ENCODE measurements at regions not wholly inside any gene's neighbourhood (a gene's known extent, or its start where the extent isn't known, plus 50 kb on each side); places are given as distances from the start of the nearest gene placed in this dataset.
"Not testable (repeated sequence)": the region's sequence is repeated elsewhere in the genome, so short reads cannot be mapped to it uniquely, and the experiment has no call there.

DNA sequence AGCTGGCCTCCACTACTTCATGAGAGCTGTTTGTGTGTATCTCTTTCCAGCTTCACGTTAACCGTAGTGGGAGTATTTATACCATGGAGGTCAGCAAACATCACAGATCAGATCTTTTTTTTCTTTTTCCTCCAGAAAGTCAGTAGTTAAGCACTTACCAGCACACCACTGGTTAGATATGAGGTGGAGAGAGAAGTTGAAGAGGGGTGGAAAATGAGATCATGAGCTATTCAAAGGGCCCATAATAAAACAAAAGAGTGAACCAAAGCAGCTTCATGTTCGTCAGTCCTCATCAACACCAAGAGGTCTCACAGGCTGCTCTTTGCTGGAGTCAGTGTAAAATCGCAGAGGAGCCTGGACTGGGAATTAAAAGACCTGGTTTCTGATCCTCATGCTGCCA lies 125.1 kb upstream of the SGK1 start:
- no peak for DNase-seq

DNA sequence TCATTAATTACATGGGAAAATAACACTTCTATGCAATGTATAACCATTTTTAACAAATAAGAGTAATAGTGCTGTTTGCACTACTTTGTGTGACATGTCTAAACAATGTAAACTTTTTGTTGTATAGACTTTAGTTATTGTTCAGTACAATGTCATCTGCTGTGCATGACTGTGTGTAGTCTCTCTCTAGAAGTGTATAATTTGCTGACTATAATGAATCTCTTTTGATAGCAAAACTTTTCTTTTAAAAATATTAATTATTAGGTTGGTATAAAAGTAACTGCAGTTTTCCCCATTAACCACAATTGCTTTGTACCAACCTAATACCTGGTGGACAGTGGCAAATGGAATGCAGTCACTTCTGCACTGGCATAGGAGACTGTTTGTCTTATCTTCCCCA lies 124.2 kb upstream of the SGK1 start:
- no peak for DNase-seq

DNA sequence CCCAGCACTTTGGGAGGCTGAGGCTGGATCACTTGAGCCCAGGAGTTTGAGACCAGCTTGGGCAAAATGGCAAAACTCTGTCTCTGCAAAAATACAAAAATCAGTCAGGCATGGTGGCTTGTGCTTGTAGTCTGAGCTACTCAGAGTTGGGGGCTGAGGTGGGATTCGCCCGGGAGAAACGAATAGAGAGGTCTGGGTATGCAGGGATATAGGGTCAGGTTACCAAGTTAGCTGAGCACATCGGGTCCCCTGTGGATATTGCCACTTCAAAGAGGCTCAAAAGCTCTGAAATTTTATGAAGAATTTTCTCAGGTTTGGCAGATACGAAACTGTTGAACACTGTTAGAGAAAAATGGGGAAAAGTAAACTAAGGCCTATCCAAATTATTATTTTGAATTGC lies 120.9 kb upstream of the SGK1 start:
- DNase-seq, result no peak

DNA sequence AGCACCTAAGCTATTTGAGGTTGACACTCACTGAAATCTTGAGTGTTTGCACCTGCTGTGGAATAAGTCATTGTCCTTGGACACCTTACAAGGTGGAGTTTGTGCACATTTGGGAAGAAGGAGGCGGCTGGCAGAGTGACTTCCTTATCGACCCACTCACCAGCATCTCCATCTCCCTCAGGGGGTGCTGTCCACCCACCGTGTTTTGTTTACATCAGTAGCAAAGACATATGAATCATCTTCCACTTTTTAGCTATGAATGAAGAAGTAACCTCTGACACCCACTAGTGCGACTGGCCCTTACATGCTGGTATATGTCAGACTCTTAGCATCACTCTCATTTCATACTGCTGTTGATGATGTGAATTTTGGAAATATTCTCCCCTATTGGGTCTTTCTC lies 119.5 kb upstream of the SGK1 start:
- DNase-seq, result no peak

DNA sequence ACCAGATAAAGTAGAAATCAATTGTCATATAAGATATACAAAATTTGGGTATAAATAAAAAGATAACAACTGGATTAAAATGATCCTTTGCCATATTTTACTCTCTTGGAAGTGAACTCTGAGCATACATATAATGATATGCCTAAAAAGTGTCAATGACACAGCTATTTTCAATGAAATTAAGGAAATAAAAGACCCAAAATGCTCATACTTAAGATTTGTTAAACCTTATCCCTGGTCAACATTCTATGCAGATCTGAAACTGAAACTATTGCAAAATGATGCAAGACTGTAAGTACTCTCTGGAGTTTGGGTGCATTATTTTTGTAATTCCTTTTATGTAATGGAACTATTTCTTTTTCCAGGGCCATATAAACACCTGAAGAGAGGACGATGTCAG lies 119.0 kb upstream of the SGK1 start:
- DNase-seq, result no peak

DNA sequence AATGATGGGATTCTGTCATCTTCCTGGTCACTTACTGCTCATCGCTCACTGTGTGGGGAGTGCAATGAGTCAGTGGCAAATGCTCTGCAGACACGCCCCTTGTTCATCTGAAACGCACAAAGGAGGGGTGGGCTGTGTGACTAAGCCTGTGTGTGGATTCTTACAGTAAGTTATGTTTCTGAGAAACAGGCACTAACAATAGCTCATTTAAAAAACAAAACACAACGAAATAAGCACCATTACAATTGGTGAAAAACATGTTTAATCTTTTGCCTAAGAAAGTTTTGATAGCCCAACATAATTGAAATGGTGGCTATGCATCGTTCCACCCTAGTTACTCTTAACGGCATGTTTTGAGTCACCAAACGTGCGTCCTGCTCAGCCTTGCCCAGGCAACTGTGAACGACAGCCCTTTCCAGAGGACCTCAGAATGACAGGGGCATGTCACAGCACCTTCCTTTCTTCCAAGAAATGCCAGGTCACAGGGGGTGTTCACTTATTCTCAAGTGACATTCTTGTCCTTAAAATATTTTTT lies 118.4 kb upstream of the SGK1 start:
- no peak for DNase-seq

DNA sequence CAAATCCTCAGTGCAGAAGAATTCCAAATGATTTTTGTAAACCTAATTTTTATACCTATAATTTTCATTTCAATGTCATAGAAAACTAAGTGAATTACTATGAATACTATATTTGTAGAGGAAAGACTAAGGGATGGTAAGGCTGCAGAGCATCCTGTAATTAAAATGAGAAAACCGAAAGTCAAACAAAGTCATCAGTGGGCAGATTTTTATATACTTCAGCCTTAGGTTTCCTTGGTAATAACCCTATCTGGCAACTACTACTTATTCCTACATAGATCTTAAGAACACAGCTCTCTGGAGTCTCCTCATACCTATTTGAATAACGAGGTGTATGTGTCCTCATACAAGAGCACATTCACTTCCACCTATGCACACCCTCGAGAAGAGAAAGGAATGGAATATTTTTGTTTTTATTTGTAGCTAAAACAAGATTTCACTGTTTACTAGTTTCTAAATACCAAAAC lies 117.9 kb upstream of the SGK1 start:
- DNase-seq, result no peak

DNA sequence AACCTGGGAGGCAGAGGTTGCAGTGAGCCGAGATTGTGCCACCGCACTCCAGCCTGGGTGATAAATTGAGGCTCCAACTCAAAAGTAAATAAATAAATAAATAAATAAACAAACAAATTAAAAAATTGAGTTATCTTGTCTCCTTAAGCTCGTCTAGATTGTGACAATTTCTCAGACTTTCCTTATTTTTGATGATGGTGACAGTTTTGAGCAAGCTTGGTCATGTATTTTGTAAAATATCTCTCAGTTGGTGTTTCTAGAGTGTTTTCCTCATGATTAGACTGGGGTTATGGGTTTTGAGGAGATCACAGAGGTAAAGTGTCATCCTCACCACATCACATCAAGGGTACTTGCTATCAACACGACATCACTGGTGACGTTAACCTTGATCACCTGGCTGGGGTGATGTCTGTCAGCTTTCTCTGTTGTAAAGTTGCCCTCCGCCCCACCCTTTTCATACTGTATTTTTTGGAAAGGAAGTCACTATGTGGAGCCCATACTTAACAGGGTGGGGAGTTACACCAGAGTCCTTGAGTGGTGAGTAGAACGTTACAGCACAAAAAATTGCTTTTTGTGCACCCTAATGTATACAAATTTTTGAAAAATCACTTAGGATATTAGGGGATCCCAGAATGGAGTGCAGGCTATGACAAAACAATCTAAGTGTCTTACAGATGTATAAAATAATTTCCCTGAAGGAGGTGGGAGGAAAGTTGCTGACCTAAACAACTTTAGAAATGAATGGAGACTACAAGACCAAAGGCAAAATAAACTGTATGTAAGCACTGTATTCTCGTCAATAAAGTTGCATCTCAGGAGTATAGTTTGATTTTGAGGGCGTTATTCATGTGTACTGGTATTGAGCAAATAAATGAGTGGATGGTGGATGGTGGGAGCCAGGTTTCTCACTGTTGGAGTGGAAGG lies 116.4 kb upstream of the SGK1 start:
- no peak for DNase-seq

DNA sequence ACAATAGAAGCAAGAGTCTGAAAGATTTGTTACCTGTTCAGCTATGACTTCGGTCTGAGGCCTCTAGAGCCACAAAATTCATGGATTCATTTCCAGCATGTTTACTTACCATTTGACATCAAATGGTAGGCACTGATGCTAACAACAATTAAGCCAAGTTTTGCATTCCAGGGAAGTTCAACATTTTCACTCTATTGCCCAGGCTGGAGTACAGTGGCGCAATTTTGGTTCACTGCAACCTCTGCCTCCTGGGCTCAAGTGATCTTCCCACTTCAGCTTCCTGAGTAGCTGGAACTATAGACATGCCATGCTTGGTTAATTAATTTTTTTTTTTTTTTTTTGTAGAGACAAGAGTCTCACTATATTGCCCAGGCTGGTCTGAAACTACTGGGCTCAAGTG lies 114.1 kb upstream of the SGK1 start:
- DNase-seq, result no peak

DNA sequence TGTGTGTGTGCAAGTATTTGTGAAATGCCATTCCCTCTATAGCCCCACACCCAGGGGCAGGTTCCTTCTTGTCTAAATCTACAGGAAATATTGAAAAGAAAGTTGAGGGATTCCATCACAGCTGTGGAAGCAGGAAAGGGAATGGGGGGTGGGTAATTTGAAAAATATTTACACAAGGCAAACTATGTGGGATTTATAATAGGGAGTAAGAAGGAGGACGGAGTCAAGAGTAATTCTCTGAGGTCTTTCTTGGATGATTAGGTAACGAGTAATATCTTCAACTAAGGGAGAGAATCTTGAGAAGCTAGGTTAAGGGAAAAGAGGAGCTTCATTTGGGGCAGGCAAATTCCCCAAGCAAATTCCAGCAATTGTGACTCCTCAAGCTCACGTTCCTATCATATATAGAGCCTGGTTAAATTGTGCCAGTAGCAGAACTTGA lies 113.5 kb upstream of the SGK1 start:
- no peak for DNase-seq

DNA sequence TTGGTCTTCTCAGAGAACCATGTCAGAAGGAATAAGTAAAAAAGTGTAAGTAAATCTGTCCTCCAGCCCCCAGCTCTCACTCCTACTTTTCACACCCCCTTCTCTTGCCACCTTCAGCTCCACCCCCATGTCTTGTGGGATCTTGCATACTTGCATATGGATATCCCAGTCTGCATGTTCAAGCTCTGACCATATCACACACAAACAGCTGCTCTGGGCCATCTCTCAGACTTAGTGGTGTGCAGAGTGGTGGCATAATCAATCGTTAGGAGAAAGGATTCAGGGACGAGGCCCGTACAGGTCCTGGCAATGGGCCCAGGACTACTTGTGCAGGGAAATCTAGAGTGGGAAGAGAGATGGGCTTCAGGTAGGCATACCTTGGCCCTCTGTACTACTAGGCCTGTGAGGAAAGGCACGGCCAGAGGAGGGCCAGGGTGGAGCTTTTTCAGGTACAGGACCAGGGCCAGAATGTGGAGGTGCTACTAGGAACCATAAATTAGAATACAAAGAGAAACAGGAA lies 112.0 kb upstream of the SGK1 start:
- no peak for DNase-seq

DNA sequence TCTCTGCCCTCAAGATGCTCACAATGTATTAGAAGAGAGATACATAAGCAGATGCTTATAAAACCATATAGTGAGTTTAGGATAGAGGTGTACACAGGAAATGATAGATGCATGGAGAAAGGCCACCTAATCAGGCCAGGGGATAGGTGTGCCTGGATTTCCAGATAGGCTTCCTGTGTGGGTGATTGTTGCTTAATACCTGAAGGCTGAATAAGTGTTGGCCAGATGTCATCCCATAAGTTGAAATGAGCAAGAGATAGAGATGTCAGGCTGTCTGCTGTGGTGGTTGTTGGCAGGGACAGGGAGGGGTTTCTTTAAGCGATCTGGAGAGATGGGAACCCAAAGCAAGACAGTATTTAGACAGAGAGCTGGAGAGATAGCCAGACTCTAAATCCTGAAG lies 109.8 kb upstream of the SGK1 start:
- DNase-seq, result no peak

DNA sequence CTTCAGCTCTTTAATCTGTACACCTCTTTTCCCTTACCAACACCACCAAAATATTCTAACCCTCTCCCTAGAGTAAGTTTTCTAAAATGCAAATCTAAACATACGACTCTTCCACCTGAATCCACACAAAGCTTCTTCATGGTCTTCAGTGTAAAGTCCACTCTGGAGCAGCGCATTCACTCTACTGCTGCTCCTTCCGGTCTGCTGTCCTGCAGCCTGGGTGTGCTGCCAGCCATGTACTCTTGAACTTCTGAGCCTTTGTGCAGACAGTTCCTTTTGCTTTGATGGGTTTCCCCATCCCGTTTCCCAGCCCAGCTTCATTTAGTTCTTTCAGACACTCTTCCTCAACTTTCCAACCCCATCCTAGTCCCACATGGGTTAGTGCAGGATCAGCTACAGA lies 108.7 kb upstream of the SGK1 start:
- no peak for DNase-seq

DNA sequence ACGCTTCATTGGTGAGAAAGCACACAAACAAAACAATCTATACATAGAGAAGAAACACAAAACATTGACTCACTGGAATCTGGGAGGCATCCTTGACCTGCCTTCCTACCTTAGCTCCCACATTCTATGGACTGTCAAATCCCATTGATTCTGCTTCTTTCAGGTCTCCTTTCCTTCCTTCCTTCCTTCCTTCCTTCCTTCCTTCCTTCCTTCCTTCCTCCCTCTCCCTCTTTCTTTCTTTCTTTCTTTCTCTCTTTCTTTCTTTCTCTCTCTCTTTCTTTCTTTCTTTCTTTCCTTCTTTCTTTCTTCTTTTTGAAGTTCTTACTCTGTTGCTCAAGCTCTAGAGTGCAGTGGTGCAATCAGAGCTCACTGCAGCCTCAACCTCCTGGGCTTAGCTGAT lies 108.0 kb upstream of the SGK1 start:
- DNase-seq, result not testable (repeated sequence)

DNA sequence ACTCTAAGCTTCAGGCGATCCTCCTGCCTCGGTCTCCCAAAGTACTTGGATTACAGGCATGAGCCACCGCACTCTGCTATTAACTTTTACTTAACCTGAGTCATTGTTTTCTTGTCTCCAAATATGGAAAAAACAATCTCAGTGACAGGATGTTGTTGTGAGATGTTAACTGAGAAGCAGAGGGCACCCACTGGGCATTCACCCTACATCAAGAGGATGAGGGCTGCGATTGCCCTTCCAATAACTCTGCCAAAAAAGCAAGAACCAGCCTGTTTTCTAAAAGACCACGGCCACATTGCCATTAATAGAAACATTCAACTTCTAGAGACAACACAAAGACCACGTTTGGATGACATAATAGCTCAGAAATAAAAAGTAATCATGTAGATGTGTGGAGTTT lies 107.6 kb upstream of the SGK1 start:
- no peak for DNase-seq

DNA sequence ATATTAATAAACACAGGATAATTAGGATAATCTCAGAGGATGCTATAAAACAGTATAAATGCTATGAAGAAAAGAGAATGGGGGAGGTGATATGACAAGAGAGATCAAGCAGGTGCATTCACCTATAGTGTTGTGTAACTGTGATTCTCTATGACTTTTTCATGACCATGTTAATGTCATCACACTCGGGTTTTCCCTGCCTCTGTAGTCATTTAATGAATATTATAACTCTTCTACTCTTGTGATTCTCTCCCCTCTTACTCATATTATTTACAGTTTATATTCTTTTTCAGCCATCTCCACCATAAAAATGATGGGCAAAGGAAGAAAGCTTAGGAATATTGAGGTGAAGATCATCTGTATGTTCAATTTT lies 106.9 kb upstream of the SGK1 start:
- DNase-seq, result no peak

DNA sequence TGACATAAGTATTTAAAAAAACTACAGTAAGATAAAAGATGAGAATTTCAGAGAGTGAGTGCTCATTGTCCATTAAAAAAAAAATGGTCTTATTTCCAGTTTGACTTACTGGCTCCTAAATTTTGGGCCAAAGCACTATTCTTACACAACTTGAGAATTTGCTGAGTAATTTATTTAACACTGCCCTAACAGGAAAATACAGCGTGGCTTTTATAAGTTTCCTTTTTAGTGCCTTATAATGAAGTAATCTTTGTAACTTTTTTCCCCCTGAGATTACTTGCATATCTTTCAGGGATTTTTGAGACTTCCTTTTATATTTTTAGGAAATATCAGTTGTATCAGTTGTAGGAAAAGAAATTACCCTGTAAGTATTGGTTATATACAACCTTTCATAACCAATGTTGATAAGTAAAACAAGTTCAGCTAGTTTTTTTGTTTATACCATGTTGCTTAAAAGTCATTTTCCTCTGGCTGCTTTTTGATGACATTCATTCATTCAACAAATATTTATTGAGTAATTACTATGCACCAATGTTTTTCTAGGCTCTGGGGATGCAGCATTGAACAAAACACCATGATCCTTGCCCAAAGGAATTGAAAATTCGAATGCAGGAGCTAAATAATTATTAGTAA lies 106.4 kb upstream of the SGK1 start:
- DNase-seq, result no peak

DNA sequence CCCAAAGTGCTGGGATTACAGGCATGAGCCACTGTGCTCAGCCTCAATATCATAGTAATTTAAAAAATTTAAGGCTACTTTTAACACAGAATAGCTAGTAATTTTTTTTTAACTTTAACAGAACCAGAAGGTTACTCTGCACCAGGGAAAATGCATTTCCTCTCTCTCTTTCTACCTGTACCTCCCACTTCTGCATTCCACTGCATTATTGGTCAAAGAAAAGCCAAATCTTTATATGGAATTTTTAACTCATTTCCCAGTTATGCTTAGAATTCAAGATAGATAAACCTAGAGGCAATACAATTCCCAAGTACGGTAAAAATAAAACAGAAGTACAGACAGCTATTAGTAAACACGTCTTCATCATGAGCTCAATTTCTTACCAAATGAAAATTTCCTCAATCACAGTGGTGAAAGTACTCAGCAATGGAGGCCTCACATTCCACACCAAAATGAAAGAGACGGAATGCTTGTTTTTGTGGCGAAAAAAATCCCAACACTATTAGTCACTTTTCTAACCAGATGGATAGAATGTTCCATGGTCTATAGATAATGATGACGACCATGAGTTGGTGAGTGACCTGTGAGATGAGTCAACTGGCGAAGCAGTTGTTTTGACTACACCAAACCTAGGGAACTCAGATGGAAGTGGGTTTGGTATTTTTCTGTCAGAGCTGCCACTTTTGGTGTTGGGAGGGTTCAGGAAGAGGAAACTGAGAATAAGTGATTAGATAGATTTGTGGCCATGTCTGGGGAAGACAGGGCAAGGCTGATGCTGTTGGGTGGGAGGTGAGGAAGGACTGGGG lies 104.7 kb upstream of the SGK1 start:
- no peak for DNase-seq

DNA sequence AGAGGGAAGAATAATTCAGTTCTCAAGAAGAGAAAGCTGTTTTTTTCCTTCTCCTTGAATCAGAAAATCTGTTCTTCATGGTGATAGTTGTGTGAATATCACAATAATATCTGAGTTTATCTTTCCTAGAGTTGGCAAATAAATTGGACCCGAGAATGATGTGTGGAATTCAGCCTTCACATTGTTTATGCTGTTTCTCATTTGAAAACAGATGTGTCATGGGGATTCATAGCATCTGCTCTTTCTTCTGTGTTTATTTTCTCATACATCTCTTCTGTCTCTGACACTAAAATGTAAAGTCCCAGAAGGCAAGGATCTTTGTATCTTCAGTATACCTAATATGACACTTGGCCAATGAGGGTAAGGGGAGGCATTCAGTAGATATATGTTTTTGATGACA lies 103.6 kb upstream of the SGK1 start:
- no peak for DNase-seq

DNA sequence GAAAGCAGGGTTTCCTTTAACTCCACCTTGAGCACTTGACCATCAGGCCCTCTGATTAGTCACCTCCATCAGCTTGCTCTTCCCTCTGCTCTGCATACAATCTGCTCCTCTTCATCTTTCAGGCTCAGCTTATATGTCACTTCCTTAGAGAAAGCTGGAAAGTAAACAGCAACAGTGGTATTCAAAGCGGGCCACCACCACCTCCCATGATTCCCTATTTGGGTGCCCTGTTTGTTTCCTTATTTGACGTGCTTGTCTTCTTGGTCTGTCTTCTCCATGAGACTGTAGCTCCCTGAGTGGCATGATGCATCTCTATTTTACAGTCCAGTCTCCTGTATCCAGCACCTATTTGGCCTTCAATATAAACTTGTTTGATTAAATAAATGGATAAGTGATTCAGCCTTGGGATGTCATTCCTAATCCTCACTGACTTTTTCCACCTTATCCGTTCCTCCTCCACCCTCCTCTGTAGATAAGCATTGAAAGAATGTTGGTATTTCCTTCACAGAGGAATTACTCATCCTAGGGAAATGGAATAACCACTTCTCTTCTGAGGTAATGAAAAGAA lies 102.8 kb upstream of the SGK1 start:
- DNase-seq, result no peak

DNA sequence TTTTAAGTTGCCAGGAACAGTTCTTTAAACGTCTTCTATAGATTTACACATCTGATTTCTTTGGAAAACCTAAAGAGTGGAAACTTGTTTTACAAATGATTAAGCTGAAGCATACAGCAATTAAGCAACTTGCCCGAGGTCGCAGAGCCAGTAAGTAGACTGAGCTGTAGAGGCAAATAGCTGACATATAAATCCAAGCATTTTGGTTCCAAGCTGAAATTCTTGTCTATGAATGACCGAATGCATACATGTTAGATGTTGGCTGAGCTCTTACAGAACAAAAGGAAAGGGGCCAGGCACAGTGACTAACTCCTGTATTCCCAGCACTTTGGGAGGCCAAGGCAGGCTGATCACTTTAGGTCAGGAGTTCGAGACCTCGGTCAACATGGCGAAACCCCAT lies 101.8 kb upstream of the SGK1 start:
- no peak for DNase-seq

DNA sequence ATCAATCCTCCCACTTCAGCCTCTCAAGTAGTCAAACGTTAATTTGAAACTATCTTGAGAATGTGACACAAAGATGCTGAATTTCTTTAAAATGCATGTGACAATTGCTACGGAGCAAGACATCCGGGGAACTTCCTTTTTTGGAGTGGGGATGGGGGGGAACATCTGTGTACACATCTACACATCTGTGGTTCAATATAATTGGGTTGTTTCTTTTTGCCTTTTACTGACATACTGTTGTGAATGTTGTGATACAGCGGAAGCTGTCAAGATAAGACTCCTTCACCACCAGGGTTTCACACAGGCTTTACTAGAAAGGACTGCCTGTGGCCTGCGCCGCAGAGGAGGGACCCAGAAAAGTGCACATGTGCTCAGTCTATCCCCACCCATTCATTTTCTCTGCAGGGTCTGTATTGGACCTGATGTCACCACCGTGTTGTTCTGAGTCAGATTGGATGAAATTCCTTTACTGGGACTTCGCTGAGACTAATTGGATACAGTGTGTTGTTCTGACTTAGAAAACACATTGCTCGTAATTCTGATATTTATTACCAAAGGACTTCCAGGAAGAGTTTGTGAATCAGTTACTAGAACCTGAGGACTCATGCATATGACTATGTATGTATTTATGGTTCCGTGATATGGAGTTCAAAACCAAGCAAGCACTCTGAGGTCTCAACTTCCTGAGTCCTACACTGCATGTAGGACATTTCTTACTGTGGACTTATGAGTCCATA lies 98.7 kb upstream of the SGK1 start:
- DNase-seq, result no peak
